PC-9 (cell line): ENCODE measurements at regions not wholly inside any gene's neighbourhood (a gene's known extent, or its start where the extent isn't known, plus 50 kb on each side); places are given as distances from the start of the nearest gene placed in this dataset.

Experiments used
- CTCF ChIP-seq: fragments of 200-600 bp; sonication (generic); conservative IDR thresholded peaks from 2 replicates; pipeline ENCODE4 v1.6.1; 2017; ENCODE audit warnings: mixed run types, antibody characterized with exemption, mild to moderate bottlenecking, moderate library complexity
- EZH2 ChIP-seq: fragments of 200-600 bp; sonication (generic); IDR thresholded peaks from 2 replicates; pipeline ENCODE4 v1.8.0; 2017; ENCODE audit warnings: antibody characterized with exemption, low read depth

- TF ChIP-seq CTCF (no peak), EZH2 (no peak)
These were observed 211.0 kb downstream of the CYRIA start for GRCh38 chr2:16454621-16455020.
